CD8-positive, alpha-beta memory T cell (primary cell): ENCODE measurements at regions not wholly inside any gene's neighbourhood (a gene's known extent, or its start where the extent isn't known, plus 50 kb on each side); places are given as distances from the start of the nearest gene placed in this dataset.

Experiments
- CTCF ChIA-PET: fragments of 350-600 bp; sonication (Branson Sonifier 250); formaldehyde crosslinking; loops from one replicate; lab custom pipeline; 2021; ENCODE audit warnings: antibody characterized with exemption; lab: Charles Lee
- POLR2A ChIA-PET: fragments of 350-600 bp; sonication (Branson Sonifier 250); formaldehyde crosslinking; loops from one replicate; lab custom pipeline; 2021; ENCODE audit warnings: antibody characterized with exemption; lab: Charles Lee
- DNase-seq, 5 donors: peaks; one replicate each; pipeline versions ENCODE4 v3.0.0 to v3.0.0-alpha.2; 2020 to 2022; ENCODE audit warnings: mixed read lengths in 1 of 5
- H3K27ac ChIP-seq: one replicate; pipeline ENCODE4 v1.7.0; 2013; ENCODE audit warnings: low read depth, mild to moderate bottlenecking, low read length, moderate library complexity
- H3K27me3 ChIP-seq: 2 replicates; pipeline ENCODE4 v1.7.0; 2013; ENCODE audit warnings: low read length, mild to moderate bottlenecking; ENCODE audit not compliant: insufficient read depth, poor library complexity, severe bottlenecking
- H3K36me3 ChIP-seq: 2 replicates; pipeline ENCODE4 v1.7.0; 2013; ENCODE audit warnings: mild to moderate bottlenecking, low read length, moderate library complexity; ENCODE audit not compliant: insufficient read depth
- H3K4me1 ChIP-seq: 2 replicates; pipeline ENCODE4 v1.7.0; 2013; ENCODE audit warnings: mild to moderate bottlenecking, low read length, moderate library complexity; ENCODE audit not compliant: insufficient read depth
- H3K4me3 ChIP-seq: 2 replicates; pipeline ENCODE4 v1.7.0; 2013; ENCODE audit warnings: mild to moderate bottlenecking, low read length
- H3K9me3 ChIP-seq: 2 replicates; pipeline ENCODE4 v1.7.0; 2013; ENCODE audit warnings: mild to moderate bottlenecking, low read length
- H3K27ac Mint-ChIP-seq, 8 donors: one replicate each; pipeline ENCODE4 v1.8.0; 2020 to 2021; ENCODE audit warnings: mixed read lengths in 8 of 8, mild to moderate bottlenecking in 6 of 8, inconsistent platforms in 3 of 8, moderate library complexity in 3 of 8
- H3K27me3 Mint-ChIP-seq, 2 donors: one replicate each; pipeline ENCODE4 v1.8.0; 2020 to 2021; ENCODE audit warnings: mixed read lengths in 2 of 2, mild to moderate bottlenecking in 1 of 2, moderate library complexity in 1 of 2
- H3K36me3 Mint-ChIP-seq, 3 donors: one replicate each; pipeline ENCODE4 v1.8.0; 2020 to 2021; ENCODE audit warnings: mixed read lengths in 3 of 3, inconsistent platforms in 1 of 3, mild to moderate bottlenecking in 1 of 3
- H3K4me1 Mint-ChIP-seq, 3 donors: one replicate each; pipeline ENCODE4 v1.8.0; 2020 to 2021; ENCODE audit warnings: mixed read lengths in 3 of 3, inconsistent platforms in 1 of 3, mild to moderate bottlenecking in 1 of 3
- H3K4me3 Mint-ChIP-seq, 7 donors: one replicate each; pipeline ENCODE4 v1.8.0; 2020 to 2021; ENCODE audit warnings: mixed read lengths in 7 of 7, mild to moderate bottlenecking in 6 of 7, moderate library complexity in 4 of 7, inconsistent platforms in 2 of 7
- H3K9me3 Mint-ChIP-seq, 5 donors: one replicate each; pipeline ENCODE4 v1.8.0; 2020 to 2022; ENCODE audit warnings: mixed read lengths in 5 of 5, mild to moderate bottlenecking in 3 of 5, moderate library complexity in 2 of 5, inconsistent platforms in 1 of 5

DNA sequence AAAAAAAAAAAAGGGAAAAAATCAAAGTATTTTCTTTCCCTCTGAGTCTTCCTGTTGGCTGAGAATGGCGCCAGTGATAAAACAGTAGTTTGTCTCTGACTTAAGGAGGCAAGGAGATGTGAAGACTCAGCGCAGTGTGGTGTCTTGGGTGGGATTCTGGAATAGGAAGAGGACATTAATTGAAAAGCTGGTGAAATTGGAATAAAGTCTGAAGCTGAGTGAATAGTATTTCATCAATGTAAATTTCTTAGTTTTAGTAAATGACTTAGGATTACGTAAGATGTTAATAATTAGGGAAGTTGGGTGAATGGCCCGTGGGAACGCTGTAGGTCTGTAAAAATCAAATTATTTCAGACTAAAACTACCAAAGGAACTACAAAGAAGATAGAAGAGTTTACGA is 122.8 kb upstream of the ZNF217 start:
- Histone ChIP-seq H3K27ac (no peak overlapping the region), H3K36me3 (no peaks in the 10 kb centered on the region), H3K27me3 (no peaks in the 10 kb centered on the region), H3K9me3 (no peaks in the 10 kb centered on the region), H3K4me3 (no peak overlapping the region), H3K4me1 (no peaks in the 10 kb centered on the region)
- Mint-ChIP-seq H3K27me3 (peaks cover 0 to 1% of the 10 kb centered on the region in 2 donors), H3K4me3 (no peak overlapping the region), H3K9me3 (no peaks in the 10 kb centered on the region), H3K36me3 (no peaks in the 10 kb centered on the region), H3K4me1 (peaks cover 5 to 11% (median 5%) of the 10 kb centered on the region in 3 donors), H3K27ac (no peak overlapping the region)
- no peak for DNase-seq
- CTCF ChIA-PET, result no interaction called here
- POLR2A ChIA-PET, result no interaction called here

DNA sequence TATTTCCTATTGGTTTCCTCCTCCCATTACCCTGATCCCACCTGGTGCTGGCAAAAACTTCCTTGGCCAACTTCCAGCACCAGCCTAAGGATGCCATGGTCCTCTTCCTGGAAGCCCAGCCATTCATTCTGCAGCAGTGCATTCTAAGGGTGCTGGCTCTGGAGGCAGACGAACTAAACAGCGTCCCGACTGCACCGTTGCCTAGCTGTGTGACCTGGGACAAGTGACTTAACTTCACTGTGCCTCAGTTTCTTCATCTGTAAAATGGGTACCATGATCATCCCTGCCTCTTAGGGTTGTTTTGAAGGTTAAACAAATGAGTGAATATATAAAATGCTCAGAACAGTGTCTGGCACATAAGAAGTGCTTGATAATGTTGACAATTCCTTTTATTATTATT is 120.9 kb upstream of the ZNF217 start:
- Histone ChIP-seq H3K36me3 (no peaks in the 10 kb centered on the region), H3K27me3 (no peaks in the 10 kb centered on the region), H3K27ac (no peak overlapping the region), H3K4me1 (peaks cover 3% of the 10 kb centered on the region), H3K4me3 (no peak overlapping the region), H3K9me3 (no peaks in the 10 kb centered on the region)
- POLR2A ChIA-PET, result no interaction called here
- no peak overlapping the region for H3K4me3 Mint-ChIP-seq
- peaks cover under 1 to 6% (median 3%) of the 10 kb centered on the region in 3 donors for H3K4me1 Mint-ChIP-seq
- H3K9me3 Mint-ChIP-seq, result no peaks in the 10 kb centered on the region
- H3K36me3 Mint-ChIP-seq, result no peaks in the 10 kb centered on the region
- no peak overlapping the region for H3K27ac Mint-ChIP-seq
- no peak for DNase-seq
- CTCF ChIA-PET, result no interaction called here
- peaks cover 0 to 1% of the 10 kb centered on the region in 2 donors for H3K27me3 Mint-ChIP-seq

DNA sequence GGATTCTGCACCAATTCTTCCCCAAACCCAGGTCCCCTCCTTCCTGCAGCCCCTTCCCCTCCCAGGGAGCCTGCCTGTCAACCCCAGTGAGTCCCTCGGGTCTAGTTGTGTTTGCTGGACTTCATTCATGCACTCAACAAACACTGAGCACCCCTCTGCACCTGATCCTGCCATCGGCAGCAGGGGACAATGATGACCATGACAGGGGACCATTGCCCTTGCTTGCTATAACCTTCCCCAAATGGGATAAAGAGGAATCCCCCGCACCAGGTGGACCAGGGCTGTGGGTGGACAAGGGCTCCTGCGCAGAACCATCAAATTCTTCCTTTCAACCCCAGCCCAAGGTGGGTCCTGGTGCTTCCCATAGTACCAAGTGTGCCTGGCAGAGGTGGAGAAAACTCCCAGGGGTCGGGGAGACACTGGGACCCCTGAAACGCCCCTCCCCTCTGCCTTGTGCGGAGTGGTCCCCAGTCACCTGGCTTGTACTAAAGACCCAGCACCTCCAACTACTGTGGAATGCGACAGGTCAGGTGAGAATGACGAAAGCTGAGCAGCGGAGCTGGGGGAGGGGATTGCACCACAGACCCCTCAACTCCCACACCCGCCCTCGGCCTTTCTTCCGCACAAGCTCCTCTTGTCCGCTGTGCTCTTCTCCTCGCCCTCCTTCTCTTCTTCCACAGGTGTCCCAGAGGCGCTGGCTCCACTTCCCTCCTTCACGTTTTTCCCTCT is 119.9 kb upstream of the ZNF217 start:
- Mint-ChIP-seq H3K4me3 (peak overlapping the region in 1 of 7 donors; percentile 78), H3K4me1 (peaks cover 7 to 16% (median 13%) of the 10 kb centered on the region in 3 donors), H3K9me3 (no peaks in the 10 kb centered on the region), H3K27ac (no peak overlapping the region), H3K36me3 (no peaks in the 10 kb centered on the region), H3K27me3 (peaks cover 0 to 1% of the 10 kb centered on the region in 2 donors)
- DNase-seq, result no peak
- H3K9me3 ChIP-seq, result no peaks in the 10 kb centered on the region
- no peaks in the 10 kb centered on the region for H3K36me3 ChIP-seq
- no peaks in the 10 kb centered on the region for H3K27me3 ChIP-seq
- H3K27ac ChIP-seq, result no peak overlapping the region
- CTCF ChIA-PET, result no interaction called here
- peaks cover 13% of the 10 kb centered on the region for H3K4me1 ChIP-seq
- no peak overlapping the region for H3K4me3 ChIP-seq
- POLR2A ChIA-PET, result no interaction called here

DNA sequence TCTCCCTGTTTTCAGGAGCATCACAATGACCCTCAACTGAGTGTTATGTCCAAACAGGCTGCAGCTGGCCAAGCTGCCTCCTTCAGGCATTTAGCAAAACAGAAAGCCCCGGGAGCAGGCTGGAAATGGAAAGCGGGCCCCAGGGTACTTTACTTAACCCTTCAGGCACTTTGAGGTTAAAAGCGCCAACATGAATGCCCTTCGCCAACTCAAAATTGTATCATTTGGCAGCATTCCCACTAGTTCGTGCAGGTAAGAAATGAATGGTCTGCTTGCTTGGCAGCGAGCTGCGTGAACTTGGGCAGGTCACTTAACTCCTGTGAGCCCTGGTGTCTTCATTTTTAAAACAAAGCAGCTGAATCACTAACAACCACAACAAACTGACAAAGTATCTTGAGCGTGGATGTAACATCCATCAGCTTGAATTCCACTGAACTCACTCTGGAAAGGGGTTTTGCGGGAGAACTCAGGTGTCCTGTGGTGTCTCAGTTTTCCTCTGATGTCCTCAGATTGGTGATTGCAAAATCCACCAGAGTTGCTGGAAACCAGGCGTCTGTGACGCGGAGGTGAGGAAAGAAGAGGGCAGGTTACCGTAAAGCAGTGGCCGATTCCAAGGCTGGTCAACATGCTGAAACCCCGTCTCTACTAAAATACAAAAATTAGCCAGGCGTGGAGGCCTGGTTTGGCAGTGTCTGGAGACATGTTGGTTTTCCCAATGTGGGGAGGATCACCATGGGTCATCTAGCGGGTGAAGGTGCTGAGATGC is 118.8 kb upstream of the ZNF217 start:
- Mint-ChIP-seq H3K27ac (no peak overlapping the region), H3K36me3 (no peaks in the 10 kb centered on the region), H3K4me3 (no peak overlapping the region), H3K27me3 (peaks cover 0 to 1% of the 10 kb centered on the region in 2 donors), H3K4me1 (peaks cover 18 to 27% (median 24%) of the 10 kb centered on the region in 3 donors), H3K9me3 (no peaks in the 10 kb centered on the region)
- Histone ChIP-seq H3K27ac (no peak overlapping the region), H3K4me3 (no peak overlapping the region), H3K9me3 (no peaks in the 10 kb centered on the region), H3K27me3 (no peaks in the 10 kb centered on the region), H3K36me3 (no peaks in the 10 kb centered on the region), H3K4me1 (peaks cover 23% of the 10 kb centered on the region)
- ChIA-PET CTCF (no interaction called here), POLR2A (no interaction called here)
- no peak for DNase-seq

DNA sequence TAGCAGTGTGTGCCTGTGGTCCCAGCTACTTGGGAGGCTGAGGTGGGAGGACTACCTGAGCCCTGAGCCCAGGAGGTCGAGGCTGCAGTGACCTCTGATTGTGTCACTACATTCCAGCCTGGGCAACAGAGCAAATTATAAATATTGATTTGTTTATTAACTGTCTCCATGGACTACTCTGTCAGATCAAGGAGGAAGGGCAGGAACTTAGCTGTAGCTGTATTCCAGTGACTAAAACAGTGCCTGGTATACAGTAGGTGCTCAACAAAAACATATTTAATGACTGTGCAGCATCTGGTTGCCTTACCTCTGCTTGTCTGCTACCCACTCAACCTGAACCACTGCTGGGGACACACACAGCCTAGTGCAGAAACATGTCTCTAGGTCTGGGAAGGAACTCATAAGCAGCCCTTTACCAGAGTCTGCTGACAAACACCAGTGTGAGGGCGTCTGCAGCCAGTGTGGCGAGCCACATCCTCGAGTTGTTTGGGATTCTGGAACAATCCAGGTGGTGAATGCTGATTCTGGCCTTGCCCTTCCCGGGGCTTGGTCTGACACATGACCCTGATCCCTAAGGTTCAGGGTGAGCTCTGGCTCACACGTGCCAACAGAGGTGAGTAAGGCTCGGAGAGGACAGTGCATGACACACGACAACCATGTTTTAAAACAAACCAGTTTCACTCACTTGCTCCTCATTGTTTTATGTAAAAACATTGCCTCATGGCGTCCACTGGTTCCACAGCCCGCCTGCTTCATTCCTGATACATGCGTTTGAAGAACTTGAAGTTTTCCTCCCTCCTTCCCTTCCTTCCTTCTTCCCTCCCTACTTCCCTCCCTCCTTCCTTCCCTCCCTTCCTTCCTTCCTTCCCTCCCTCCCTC is 117.9 kb upstream of the ZNF217 start:
- ChIA-PET CTCF (no interaction called here), POLR2A (interaction anchor here (0.7 kb wide), 1 partner anchor 11 kb away, joined by 3 read pairs; no protein-coding TSS in a partner anchor)
- Mint-ChIP-seq H3K27me3 (peaks cover 0 to 1% of the 10 kb centered on the region in 2 donors), H3K27ac (no peak overlapping the region), H3K9me3 (no peaks in the 10 kb centered on the region), H3K4me1 (peaks cover 27 to 35% (median 32%) of the 10 kb centered on the region in 3 donors), H3K36me3 (no peaks in the 10 kb centered on the region), H3K4me3 (no peak overlapping the region)
- H3K27me3 ChIP-seq, result no peaks in the 10 kb centered on the region
- no peak for DNase-seq
- no peaks in the 10 kb centered on the region for H3K9me3 ChIP-seq
- no peak overlapping the region for H3K4me3 ChIP-seq
- H3K4me1 ChIP-seq, result peaks cover 31% of the 10 kb centered on the region
- no peaks in the 10 kb centered on the region for H3K36me3 ChIP-seq
- no peak overlapping the region for H3K27ac ChIP-seq

DNA sequence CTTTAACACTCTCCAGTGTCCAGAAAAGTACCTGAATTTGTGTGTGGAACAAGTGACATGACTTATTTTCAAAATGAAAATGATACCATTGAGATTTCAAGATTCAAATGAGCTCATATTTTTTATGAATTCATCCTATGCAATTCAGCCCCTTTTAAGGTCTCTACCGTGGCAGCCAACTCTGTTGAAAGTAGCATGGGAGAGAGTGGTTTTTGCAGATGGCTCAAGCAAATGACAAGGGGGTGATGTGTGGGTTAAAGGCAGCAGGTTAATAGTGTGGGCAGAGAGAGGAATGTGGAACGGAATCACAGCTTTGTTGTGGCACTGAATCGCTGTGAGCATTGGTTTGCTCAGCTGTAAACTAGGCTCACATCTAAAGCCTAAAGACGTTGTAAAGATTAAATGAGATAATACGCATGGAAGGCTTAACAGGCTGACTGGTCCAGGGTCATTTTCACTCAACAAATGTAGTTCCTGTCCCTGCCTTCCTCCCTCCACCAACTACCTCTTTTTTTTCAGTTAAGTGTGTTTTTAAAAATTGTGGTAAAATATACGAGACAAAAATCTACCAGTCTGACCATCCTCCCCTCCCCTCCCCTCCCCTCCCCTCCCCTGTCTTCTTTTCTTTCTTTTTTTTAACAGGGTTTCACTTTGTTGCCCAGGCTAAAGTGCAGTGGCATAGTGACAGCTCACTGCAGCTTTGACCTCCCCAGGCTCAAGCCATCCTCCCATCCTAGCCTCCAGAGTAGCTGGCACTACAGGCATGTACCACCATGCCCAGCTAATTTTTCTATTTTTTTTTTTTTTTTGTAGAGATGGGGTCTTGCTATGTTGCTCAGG is 114.7 kb upstream of the ZNF217 start:
- peak overlapping the region; percentile 41 for H3K4me3 ChIP-seq

More for the DNA sequence above, 114.7 kb upstream of the ZNF217 start:
- H3K27ac Mint-ChIP-seq, result peak overlapping the region; percentile 4 to 92 (median 85)
- Histone ChIP-seq H3K4me1 (peaks cover 41% of the 10 kb centered on the region), H3K27ac (no peak overlapping the region), H3K9me3 (no peaks in the 10 kb centered on the region), H3K27me3 (no peaks in the 10 kb centered on the region), H3K36me3 (no peaks in the 10 kb centered on the region)
- H3K36me3 Mint-ChIP-seq, result no peaks in the 10 kb centered on the region
- peaks cover 35 to 43% (median 40%) of the 10 kb centered on the region in 3 donors for H3K4me1 Mint-ChIP-seq
- CTCF ChIA-PET, result interaction anchor here (0.7 to 1.6 kb wide), 6 partner anchors 34 to 208 kb away, joined by 3 to 4 read pairs (median 3); no protein-coding TSS in a partner anchor
- H3K4me3 Mint-ChIP-seq, result peak overlapping the region; percentile 3 to 76 (median 63)
- no peaks in the 10 kb centered on the region for H3K27me3 Mint-ChIP-seq
- DNase-seq, result peak in 2 of 5 donors; percentile 15 to 35
- no peaks in the 10 kb centered on the region for H3K9me3 Mint-ChIP-seq
- POLR2A ChIA-PET, result interaction anchor here (0.8 to 1.4 kb wide), 5 partner anchors 14 to 1292 kb away, joined by 3 to 4 read pairs (median 4); partner anchors contain the start of gene ZNF217
